Sigmoid colon (tissue), 4 donors: ENCODE measurements at regions not wholly inside any gene's neighbourhood (a gene's known extent, or its start where the extent isn't known, plus 50 kb on each side); places are given as distances from the start of the nearest gene placed in this dataset.

ENCODE experiments used
- CTCF ChIP-seq, 4 experiments: fragments of 450-650 bp in 3 of 4; fragments of 200-600 bp in 1 of 4; IDR thresholded peaks; one replicate each; pipeline ENCODE4 v1.5.1; 2016 to 2019; ENCODE audit warnings: antibody characterized with exemption in 4 of 4, mild to moderate bottlenecking in 3 of 4, moderate library complexity in 2 of 4
- EP300 ChIP-seq, 4 donors: sonication (generic); formaldehyde crosslinking; IDR thresholded peaks; one replicate each; pipeline ENCODE4 v1.6.1; 2017; ENCODE audit warnings: antibody characterized with exemption in 4 of 4
- POLR2A ChIP-seq, 2 donors: fragments of 450-650 bp; IDR thresholded peaks; one replicate each; pipeline ENCODE4 v1.6.1; 2016; ENCODE audit warnings: antibody characterized with exemption in 2 of 2, mild to moderate bottlenecking in 2 of 2, moderate library complexity in 2 of 2
- POLR2AphosphoS5 ChIP-seq, 4 donors: sonication (generic); formaldehyde crosslinking; IDR thresholded peaks; one replicate each; pipeline ENCODE4 v1.6.1; 2017; ENCODE audit warnings: antibody characterized with exemption in 4 of 4

- TF ChIP-seq POLR2A (IDR thresholded peaks at IDR 0.05) (no peak), CTCF (IDR thresholded peaks at IDR 0.05) (no peak), EP300 (IDR thresholded peaks at IDR 0.05) (no peak), POLR2AphosphoS5 (IDR thresholded peaks at IDR 0.05) (no peak)
Observed at GRCh38 chr1:198397208-198397808, 143.2 kb downstream of the ATP6V1G3 start.
